ENCODE measurements at regions not wholly inside any gene's neighbourhood (a gene's known extent, or its start where the extent isn't known, plus 50 kb on each side); places are given as distances from the start of the nearest gene placed in this dataset.
A peak's percentile ranks its signal among the peaks of the same experiment; 100 is the strongest.

DNA sequence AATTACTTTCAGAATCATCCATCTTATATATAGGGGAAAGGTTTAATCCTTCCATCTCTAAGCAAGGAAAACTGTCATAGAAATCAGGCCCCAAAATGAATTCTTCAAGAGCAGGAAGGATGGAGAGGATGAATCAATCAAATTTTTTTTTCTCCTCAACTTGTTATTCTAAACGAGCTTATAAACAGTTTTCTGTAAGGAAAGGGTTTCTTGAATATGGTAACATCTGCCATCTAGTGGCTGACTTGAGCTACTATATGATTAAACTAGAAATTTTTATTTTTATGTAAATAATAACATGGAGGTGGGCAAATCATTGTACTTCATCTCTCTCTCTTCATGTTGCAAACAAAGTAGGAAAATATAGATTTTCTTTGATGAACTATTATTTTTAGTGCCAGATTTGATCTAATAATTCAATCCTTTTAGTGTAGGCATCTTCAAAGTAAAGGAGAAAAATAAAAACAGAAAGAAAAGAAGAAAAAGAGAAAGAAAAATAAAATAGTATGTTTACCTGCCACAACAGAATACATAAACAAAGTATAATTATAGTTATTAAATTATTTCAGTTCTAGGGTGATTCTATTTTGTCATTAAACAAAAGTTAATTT lies 146.6 kb downstream of the SERPINI1 start:
- DNase-seq, result no peak
- Mint-ChIP-seq H3K27ac (no peak overlapping the region), H3K27me3 (no peaks in the 10 kb centered on the region), H3K4me1 (peaks cover 0 to 6% of the 10 kb centered on the region in 2 donors), H3K4me3 (peak overlapping the region in 1 of 2 donors; percentile 42), H3K9me3 (no peaks in the 10 kb centered on the region), H3K36me3 (no peaks in the 10 kb centered on the region)
- ATAC-seq (replicated peaks), result peak; percentile 55 to 65

GRCh38 chr3:167880183-167880582 lies 144.7 kb downstream of the SERPINI1 start:
- H3K27ac Mint-ChIP-seq, result no peak overlapping the region
- no peaks in the 10 kb centered on the region for H3K9me3 Mint-ChIP-seq
- no peak for ATAC-seq (replicated peaks)
- peaks cover 0 to 12% of the 10 kb centered on the region in 2 donors for H3K4me1 Mint-ChIP-seq
- DNase-seq, result no peak
- H3K36me3 Mint-ChIP-seq, result no peaks in the 10 kb centered on the region
- no peak overlapping the region for H3K4me3 Mint-ChIP-seq
- H3K27me3 Mint-ChIP-seq, result peaks cover 0 to 4% of the 10 kb centered on the region in 2 donors

GRCh38 chr3:167876620-167877281 lies 141.2 kb downstream of the SERPINI1 start:
- Mint-ChIP-seq H3K4me1 (peaks cover 0 to 6% of the 10 kb centered on the region in 2 donors), H3K9me3 (no peaks in the 10 kb centered on the region), H3K4me3 (no peak overlapping the region), H3K27ac (no peak overlapping the region), H3K27me3 (peaks cover 0 to 4% of the 10 kb centered on the region in 2 donors), H3K36me3 (no peaks in the 10 kb centered on the region)
- DNase-seq (no peak), ATAC-seq (replicated peaks) (no peak)

All from stimulated activated naive B cell treated with anti-CD40 and anti-IgM and Interleukin-4, amounts not matched to agents 10 μg/mL and 1 μg/mL and 100 μg/mL, for 72 hours (primary cell).